ENCODE measurements at regions not wholly inside any gene's neighbourhood (a gene's known extent, or its start where the extent isn't known, plus 50 kb on each side); places are given as distances from the start of the nearest gene placed in this dataset.

- TF ChIP-seq CTCF (IDR thresholded peaks at IDR 0.05; ENCODE audit: low read depth, low read length) (no peak), POLR2A (IDR thresholded peaks at IDR 0.05; ENCODE audit: extremely low read depth, insufficient read length) (no peak), MAX (IDR thresholded peaks at IDR 0.05; ENCODE audit: low read depth, low read length) (no peak)
Measured at GRCh38 chr16:86426063-86426642, 84.2 kb upstream of the FOXF1 start.
